HG02943 (cell line): ENCODE measurements at regions not wholly inside any gene's neighbourhood (a gene's known extent, or its start where the extent isn't known, plus 50 kb on each side); places are given as distances from the start of the nearest gene placed in this dataset.

Experiments used
- ATAC-seq: cut with Tn5 transposase; IDR thresholded peaks from one replicate; pipeline ENCODE4 v1.9.1; 2021; ENCODE audit warnings: mild to moderate bottlenecking, low read depth, moderate library complexity; ENCODE audit not compliant: unreplicated experiment

DNA sequence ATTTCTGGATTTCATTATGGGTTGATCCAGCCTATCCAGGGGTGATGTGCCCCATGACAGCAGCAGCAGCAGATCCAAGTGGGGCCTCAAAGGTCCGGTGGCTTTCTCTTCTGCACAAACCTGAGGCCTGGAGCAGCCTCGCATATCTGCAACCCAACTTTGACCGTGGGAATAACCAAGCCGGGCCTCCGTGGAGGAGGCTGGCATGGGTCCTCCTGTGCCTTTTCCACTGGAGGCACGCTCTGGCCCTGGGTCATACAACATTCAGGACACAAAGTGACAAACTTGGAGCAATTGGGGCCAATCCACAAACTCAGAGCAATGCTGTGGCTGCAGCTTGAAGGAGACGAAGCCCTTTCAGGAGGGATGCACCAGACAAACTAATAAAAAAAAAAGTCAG lies 330.0 kb upstream of the MKI67 start:
- no peak for ATAC-seq

GRCh38 chr10:128457136-128457535 lies 330.9 kb upstream of the MKI67 start:
- no peak for ATAC-seq

GRCh38 chr10:128461991-128462390 lies 335.8 kb upstream of the MKI67 start:
- no peak for ATAC-seq

- no peak for ATAC-seq
Measured at GRCh38 chr10:128462844-128463243, 336.6 kb upstream of the MKI67 start.

DNA sequence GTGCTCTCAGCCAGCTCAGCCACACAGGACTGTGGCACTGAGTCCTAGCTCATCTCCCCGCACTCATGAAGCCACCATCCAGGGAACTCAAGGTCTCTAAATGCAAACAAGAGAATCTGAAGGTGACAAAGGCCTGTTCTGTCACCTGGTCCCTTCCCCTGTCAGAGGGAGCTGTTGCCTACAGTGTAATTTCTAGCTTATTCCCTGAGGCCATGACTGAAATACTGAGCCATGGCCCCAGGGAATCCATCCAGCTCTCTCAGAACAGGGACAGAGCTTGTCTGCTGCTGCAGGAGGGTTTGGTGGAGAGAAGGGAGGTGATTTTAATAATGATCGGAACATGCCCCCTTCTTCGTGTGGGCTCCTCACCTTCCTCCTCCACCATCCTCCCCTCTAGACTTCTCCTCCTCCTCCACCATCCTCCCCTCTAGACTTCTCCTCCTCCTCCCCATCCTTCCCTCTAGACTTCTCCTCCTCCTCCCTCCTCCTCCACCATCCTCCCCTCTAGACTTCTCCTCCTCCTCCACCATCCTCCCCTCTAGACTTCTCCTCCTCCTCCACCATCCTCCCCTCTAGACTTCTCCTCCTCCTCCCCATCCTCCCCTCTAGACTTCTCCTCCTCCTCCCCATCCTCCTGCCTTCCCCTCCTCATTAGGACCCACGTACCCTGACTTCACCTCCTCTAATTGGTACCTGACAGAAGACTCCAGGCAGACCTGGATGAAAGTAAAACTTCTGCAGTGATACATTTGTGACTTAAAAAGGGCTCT lies 338.0 kb upstream of the MKI67 start:
- ATAC-seq: no peak

DNA sequence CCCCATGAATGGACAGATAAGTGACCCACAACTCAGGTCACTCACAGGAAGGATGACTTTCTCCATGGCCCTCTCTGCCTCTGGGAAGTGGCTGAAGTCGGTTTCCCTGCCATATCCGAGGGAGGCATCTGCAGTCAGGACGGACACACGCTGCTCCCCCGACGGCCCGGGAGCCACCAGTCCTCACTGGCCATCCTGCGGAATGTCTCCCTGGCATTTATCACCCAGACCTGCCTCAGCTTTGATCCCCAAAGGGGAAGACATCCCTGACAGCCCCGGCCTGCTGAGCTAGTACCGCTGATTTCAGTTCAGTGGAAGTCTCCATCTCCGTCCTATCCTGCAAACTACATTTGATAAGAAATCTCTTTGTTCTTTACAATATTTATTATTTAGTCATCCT lies 339.5 kb upstream of the MKI67 start:
- ATAC-seq: no peak

GRCh38 chr10:128466831-128467371 lies 340.7 kb upstream of the MKI67 start:
- ATAC-seq: no peak

GRCh38 chr10:128468462-128468861 lies 342.2 kb upstream of the MKI67 start:
- no peak for ATAC-seq

GRCh38 chr10:128469515-128469914 lies 343.3 kb upstream of the MKI67 start:
- ATAC-seq: no peak

GRCh38 chr10:128470321-128470965 lies 344.2 kb upstream of the MKI67 start:
- ATAC-seq: no peak

- ATAC-seq: no peak
Measured at GRCh38 chr10:128471151-128471550, 344.9 kb upstream of the MKI67 start.

GRCh38 chr10:128472196-128472595 lies 346.0 kb upstream of the MKI67 start:
- ATAC-seq: no peak

GRCh38 chr10:128473396-128473795 lies 347.2 kb upstream of the MKI67 start:
- no peak for ATAC-seq

- no peak for ATAC-seq
Measured at GRCh38 chr10:128473911-128474310, 347.7 kb upstream of the MKI67 start.

- ATAC-seq: no peak
Measured at GRCh38 chr10:128474571-128474970, 348.3 kb upstream of the MKI67 start.

DNA sequence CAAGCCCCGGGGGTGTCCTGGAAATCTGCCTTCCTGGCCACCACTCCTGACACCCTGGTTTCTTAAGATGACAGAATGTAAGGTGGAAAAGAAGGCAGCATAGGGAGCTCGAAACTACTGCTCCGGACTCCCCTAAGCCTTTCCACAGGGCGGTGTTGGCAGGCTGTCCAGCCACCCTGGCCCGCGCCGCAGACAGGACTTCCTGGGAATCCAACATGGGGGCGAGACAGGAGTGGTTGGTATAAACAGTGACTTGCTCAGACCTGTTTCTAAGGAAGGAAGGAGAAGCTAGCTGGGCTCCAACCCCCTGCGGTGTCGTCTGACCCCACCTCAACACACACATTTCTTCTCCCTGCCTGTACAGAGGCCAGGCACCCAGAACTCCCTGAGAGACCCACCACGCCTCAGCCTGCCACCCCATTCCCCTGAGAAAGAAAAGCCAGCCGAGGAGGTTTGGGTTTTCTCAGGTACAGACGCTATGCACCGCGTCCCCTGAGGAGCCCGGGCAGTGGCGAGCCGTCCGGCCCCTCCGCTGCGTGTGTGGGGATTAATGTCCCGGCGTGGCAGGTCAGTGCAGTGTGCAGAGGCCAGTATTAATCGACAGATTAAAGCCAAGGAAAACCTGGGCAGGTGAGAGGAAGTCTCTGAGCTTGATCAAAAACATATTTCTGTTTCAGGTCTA lies 349.6 kb upstream of the MKI67 start:
- ATAC-seq: no peak

DNA sequence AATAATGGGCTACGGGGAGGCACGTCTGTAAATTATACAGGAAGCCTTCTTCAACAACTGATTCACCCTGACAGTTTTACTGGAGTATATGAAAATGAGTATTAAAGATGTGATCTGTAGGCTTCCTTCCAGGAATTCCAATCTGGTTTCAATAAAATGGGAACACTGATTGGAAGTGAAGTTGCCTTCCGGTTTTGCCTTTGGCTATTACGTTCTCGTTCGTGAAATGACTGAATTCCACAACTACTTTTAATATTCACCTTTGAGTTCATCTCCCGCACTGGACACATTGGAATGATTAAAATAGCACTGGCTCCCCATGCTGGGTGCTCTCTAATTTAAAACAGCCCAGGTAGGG lies 350.1 kb upstream of the MKI67 start:
- no peak for ATAC-seq

DNA sequence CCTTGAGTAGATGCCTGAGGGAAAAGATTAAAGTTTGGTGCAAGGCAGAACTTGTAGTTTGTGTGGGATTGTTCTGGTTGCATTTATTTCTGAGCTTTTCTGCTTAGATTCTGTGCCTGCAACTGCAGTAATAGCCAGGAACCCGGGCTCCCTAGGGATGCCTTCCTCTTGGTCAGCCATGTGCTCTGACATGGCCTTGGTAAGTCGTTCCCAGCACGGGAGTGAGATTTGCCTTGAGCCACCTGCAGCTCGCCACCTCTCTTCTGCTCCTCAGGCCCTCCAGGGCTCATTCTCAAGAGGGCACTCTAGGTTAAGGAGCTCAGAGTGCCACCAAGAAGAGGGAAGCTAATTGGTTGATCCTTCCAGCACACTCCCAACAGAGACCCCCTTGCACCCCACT lies 350.6 kb upstream of the MKI67 start:
- ATAC-seq: no peak

GRCh38 chr10:128480601-128481000 lies 354.4 kb upstream of the MKI67 start:
- no peak for ATAC-seq

DNA sequence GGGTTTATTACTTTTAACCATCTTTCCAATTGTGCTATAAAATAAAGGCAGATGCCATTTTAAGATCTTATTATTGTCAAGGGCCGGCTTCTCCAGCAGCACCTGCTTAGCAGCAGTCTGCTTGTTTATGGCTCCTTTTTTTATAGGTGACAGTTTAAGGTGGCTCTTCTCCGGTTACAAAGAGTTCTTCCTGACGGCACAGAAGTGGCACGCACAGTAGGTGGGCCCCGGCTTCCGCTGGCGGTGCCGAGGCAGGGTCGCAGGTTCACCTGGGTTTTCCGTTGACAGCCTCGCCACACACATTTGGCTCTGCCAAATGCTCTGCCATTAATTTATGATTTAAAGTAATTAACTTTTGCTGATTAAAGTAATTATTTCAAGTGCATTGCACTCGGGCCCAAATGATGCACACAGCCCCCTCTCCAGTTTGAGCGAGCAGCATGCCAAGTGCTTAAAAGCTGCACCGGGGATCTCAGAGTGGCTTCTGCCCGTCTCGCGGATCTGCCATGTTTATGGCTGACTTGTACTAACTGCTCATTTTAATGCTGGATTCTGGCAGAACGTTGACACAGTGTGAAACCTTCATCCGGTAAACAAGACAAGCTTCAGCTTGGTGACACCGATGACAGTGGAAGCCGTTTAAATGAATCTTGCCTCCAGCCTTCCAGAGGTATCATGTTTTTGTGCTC lies 355.1 kb upstream of the MKI67 start:
- ATAC-seq: no peak

DNA sequence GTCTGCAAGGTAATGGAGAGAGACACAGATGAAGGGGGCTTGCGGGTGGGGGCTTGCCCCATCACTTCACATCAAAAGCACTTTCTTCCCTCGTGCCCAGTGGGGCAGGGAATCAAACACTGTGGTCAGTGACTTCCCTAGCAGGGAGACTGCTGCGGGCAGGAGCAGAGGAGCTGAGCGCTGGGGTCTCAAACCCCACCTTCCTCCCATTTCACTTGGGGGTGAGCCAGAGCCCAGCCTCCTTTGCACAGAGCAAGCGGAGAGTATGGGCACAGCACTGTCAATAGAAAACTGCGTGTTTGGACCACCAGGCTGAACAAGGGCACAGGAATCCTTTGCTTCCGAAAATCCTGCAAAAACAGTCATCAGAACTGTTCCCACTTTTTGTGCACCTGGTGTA lies 355.8 kb upstream of the MKI67 start:
- ATAC-seq: no peak
